ENCODE measurements at regions not wholly inside any gene's neighbourhood (a gene's known extent, or its start where the extent isn't known, plus 50 kb on each side); places are given as distances from the start of the nearest gene placed in this dataset.

DNA sequence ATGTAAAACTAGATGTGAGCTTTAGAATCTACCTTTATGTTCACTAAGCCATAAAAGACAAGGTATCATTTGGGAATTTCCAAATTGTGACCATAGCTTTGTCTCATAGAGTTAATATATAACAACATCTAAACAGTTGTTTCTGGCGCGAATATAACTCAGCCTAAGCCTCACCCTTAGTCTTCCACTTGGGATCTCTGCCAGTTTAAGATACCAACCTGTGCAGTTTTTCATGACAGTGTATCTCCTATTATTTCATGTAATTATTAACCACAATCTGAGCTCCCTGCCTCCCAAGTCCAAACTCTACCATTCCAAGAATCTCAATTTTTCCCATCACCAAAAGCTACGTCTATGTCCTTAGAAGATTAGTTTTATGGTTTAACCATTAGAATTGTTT lies 572.5 kb upstream of the ISX start:
- no peak overlapping the region for H3K4me3 ChIP-seq (ENCODE audit: low read depth, low read length)
- TF ChIP-seq, protein P1, sequence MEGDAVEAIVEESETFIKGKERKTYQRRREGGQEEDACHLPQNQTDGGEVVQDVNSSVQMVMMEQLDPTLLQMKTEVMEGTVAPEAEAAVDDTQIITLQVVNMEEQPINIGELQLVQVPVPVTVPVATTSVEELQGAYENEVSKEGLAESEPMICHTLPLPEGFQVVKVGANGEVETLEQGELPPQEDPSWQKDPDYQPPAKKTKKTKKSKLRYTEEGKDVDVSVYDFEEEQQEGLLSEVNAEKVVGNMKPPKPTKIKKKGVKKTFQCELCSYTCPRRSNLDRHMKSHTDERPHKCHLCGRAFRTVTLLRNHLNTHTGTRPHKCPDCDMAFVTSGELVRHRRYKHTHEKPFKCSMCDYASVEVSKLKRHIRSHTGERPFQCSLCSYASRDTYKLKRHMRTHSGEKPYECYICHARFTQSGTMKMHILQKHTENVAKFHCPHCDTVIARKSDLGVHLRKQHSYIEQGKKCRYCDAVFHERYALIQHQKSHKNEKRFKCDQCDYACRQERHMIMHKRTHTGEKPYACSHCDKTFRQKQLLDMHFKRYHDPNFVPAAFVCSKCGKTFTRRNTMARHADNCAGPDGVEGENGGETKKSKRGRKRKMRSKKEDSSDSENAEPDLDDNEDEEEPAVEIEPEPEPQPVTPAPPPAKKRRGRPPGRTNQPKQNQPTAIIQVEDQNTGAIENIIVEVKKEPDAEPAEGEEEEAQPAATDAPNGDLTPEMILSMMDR (IDR thresholded peaks at IDR 0.05; ENCODE audit: low read depth, low read length) = no peak
- TF ChIP-seq MYC (IDR thresholded peaks at IDR 0.05; ENCODE audit: low read depth, low read length) (no peak), POLR2A (IDR thresholded peaks at IDR 0.05; ENCODE audit: extremely low read depth, insufficient read length) (no peak)
- TF ChIP-seq, protein P2, sequence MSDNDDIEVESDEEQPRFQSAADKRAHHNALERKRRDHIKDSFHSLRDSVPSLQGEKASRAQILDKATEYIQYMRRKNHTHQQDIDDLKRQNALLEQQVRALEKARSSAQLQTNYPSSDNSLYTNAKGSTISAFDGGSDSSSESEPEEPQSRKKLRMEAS (IDR thresholded peaks at IDR 0.05; ENCODE audit: low read depth, low read length) = no peak
- no peak for DNase-seq (ENCODE audit: low read depth)

DNA sequence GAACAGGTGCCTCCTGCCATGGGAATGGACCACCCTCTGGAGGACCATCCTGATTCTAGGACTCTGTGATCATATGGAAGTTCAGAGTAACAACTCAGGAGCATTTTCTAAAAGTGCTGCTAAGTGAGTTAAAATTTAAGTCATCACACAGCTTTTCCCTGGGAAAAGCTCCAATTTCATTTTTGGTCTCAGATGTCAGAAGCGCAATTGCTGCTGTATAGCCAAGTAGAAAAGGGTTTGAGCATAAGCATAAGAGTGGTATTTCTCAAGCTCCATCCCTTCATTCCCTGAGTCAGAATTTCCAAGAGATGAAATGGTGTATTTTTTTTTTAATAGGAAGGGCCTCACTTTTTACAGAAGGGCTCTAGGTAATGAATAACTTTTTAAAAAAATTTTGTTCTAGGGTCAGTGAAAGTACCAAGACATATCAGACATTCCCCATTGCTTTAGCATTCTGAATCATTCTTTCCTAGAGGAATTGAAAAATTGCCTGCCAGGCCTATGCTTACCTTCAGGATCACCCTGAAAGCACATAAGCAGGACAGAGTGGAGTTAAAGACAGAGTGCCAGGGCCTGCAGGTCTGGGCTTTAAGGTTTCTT lies 564.5 kb upstream of the ISX start:
- H3K4me3 ChIP-seq (ENCODE audit: low read depth, low read length) = no peak overlapping the region
- TF ChIP-seq MYC (IDR thresholded peaks at IDR 0.05; ENCODE audit: low read depth, low read length) (no peak), POLR2A (IDR thresholded peaks at IDR 0.05; ENCODE audit: extremely low read depth, insufficient read length) (no peak)
- TF ChIP-seq, protein P2 (IDR thresholded peaks at IDR 0.05; ENCODE audit: low read depth, low read length) = no peak
- TF ChIP-seq, protein P1 (IDR thresholded peaks at IDR 0.05; ENCODE audit: low read depth, low read length) = no peak
- DNase-seq (ENCODE audit: low read depth) = no peak

- TF ChIP-seq, protein P1 (IDR thresholded peaks at IDR 0.05; ENCODE audit: low read depth, low read length) = no peak
- TF ChIP-seq POLR2A (IDR thresholded peaks at IDR 0.05; ENCODE audit: extremely low read depth, insufficient read length) (no peak), MYC (IDR thresholded peaks at IDR 0.05; ENCODE audit: low read depth, low read length) (no peak)
- TF ChIP-seq, protein P2 (IDR thresholded peaks at IDR 0.05; ENCODE audit: low read depth, low read length) = no peak
- no peak for DNase-seq (ENCODE audit: low read depth)
- no peak overlapping the region for H3K4me3 ChIP-seq (ENCODE audit: low read depth, low read length)
These were observed 563.1 kb upstream of the ISX start for GRCh38 chr22:34502821-34503220.

GRCh38 chr22:34508797-34509196 lies 557.2 kb upstream of the ISX start:
- TF ChIP-seq, protein P1 (IDR thresholded peaks at IDR 0.05; ENCODE audit: low read depth, low read length) = no peak
- TF ChIP-seq, protein P2 (IDR thresholded peaks at IDR 0.05; ENCODE audit: low read depth, low read length) = no peak
- TF ChIP-seq POLR2A (IDR thresholded peaks at IDR 0.05; ENCODE audit: extremely low read depth, insufficient read length) = no peak
- no peak for TF ChIP-seq MYC (IDR thresholded peaks at IDR 0.05; ENCODE audit: low read depth, low read length)
- no peak for DNase-seq (ENCODE audit: low read depth)
- no peak overlapping the region for H3K4me3 ChIP-seq (ENCODE audit: low read depth, low read length)

- no peak overlapping the region for H3K4me3 ChIP-seq (ENCODE audit: low read depth, low read length)
- DNase-seq (ENCODE audit: low read depth) = no peak
- TF ChIP-seq POLR2A (IDR thresholded peaks at IDR 0.05; ENCODE audit: extremely low read depth, insufficient read length) = no peak
- no peak for TF ChIP-seq MYC (IDR thresholded peaks at IDR 0.05; ENCODE audit: low read depth, low read length)
- TF ChIP-seq, protein P2 (IDR thresholded peaks at IDR 0.05; ENCODE audit: low read depth, low read length) = no peak
- TF ChIP-seq, protein P1 (IDR thresholded peaks at IDR 0.05; ENCODE audit: low read depth, low read length) = no peak
These were observed 539.3 kb upstream of the ISX start for GRCh38 chr22:34526681-34527080.
